H1 (cell line): ENCODE measurements at regions not wholly inside any gene's neighbourhood (a gene's known extent, or its start where the extent isn't known, plus 50 kb on each side); places are given as distances from the start of the nearest gene placed in this dataset.

Experiments used
- CTCF ChIA-PET: fragments of 300-600 bp; sonication (Branson Sonifier 250); formaldehyde crosslinking; loops from one replicate; lab custom pipeline; 2021; ENCODE audit not compliant: partially characterized antibody; lab: Charles Lee
- POLR2A ChIA-PET: fragments of 300-600 bp; sonication (Branson Sonifier 250); formaldehyde crosslinking; loops from one replicate; lab custom pipeline; 2021; ENCODE audit warnings: inconsistent platforms; ENCODE audit not compliant: partially characterized antibody; lab: Charles Lee
- DNase-seq, 2 experiments: peaks; one replicate each; pipeline versions ENCODE4 v3.0.0 to v3.0.0-alpha.2; 2010 to 2022; ENCODE audit warnings: low spot score in 2 of 2, low read depth in 1 of 2, mixed read lengths in 1 of 2
- FAIRE-seq: peaks from 2 replicates; lab custom pipeline; 2011; peaks lifted over from hg19 to GRCh38; lab: Jason Lieb, UNC
- H2AFZ ChIP-seq: 2 replicates; pipeline ENCODE4 v1.8.1; 2012; ENCODE audit warnings: low read length, inconsistent platforms
- H2AK5ac ChIP-seq: 2 replicates; pipeline ENCODE4 v1.6.1; 2013; ENCODE audit warnings: low read depth, low read length
- H2BK120ac ChIP-seq: replicated peaks from 2 replicates; pipeline ENCODE3; 2013; ENCODE audit warnings: low read depth, low read length, inconsistent platforms
- H2BK12ac ChIP-seq: 2 replicates; pipeline ENCODE4 v1.6.1; 2013; ENCODE audit warnings: low read depth, low read length
- H2BK15ac ChIP-seq: 2 replicates; pipeline ENCODE4 v1.6.1; 2013; ENCODE audit warnings: low read length
- H2BK20ac ChIP-seq: 2 replicates; pipeline ENCODE4 v1.6.1; 2013; ENCODE audit warnings: low read length
- H2BK5ac ChIP-seq: 2 replicates; pipeline ENCODE4 v1.6.1; 2013; ENCODE audit warnings: low read depth, low read length
- H3K14ac ChIP-seq: 2 replicates; pipeline ENCODE4 v1.6.1; 2013; ENCODE audit warnings: inconsistent platforms; ENCODE audit not compliant: insufficient read length
- H3K18ac ChIP-seq: 2 replicates; pipeline ENCODE4 v1.6.1; 2013; ENCODE audit warnings: low read length; ENCODE audit errors: extremely low read depth
- H3K23ac ChIP-seq: 2 replicates; pipeline ENCODE4 v1.6.1; 2013; ENCODE audit warnings: inconsistent platforms; ENCODE audit not compliant: insufficient read length
- H3K23me2 ChIP-seq: 2 replicates; pipeline ENCODE4 v1.6.1; 2013; ENCODE audit warnings: low read depth, low read length
- H3K27ac ChIP-seq: 2 replicates; pipeline ENCODE4 v1.6.1; 2011; ENCODE audit warnings: low read depth, low read length, inconsistent platforms
- H3K27me3 ChIP-seq, 4 experiments: replicated peaks in 1 of 4; 1 replicate in 1 of 4; 2 replicates in 3 of 4; pipeline versions ENCODE4 v1.6.1 to v1.8.1; 2011 to 2013; ENCODE audit warnings: low read length in 3 of 4, mild to moderate bottlenecking in 3 of 4, inconsistent platforms in 2 of 4, mixed read lengths in 2 of 4, moderate library complexity in 1 of 4; ENCODE audit not compliant: control insufficient read depth in 3 of 4, insufficient read depth in 3 of 4; ENCODE audit errors: extremely low read depth in 1 of 4
- H3K36me3 ChIP-seq, 4 experiments: 2 replicates each; pipeline versions ENCODE4 v1.6.1 to v1.8.1; 2011 to 2013; ENCODE audit warnings: mild to moderate bottlenecking in 4 of 4, low read length in 3 of 4, moderate library complexity in 2 of 4, control low read depth in 1 of 4, inconsistent platforms in 1 of 4; ENCODE audit not compliant: insufficient read depth in 4 of 4, control insufficient read depth in 2 of 4
- H3K4ac ChIP-seq: replicated peaks from 2 replicates; pipeline ENCODE3; 2013; ENCODE audit warnings: low read length, low read depth, mixed read lengths, inconsistent platforms; ENCODE audit not compliant: insufficient read length
- H3K4me1 ChIP-seq, 4 experiments: replicated peaks in 1 of 4; 1 replicate in 1 of 4; 2 replicates in 3 of 4; pipeline versions ENCODE4 v1.6.1 to v1.8.1; 2011 to 2013; ENCODE audit warnings: low read length in 3 of 4, inconsistent platforms in 2 of 4, mixed read lengths in 1 of 4; ENCODE audit not compliant: insufficient read depth in 4 of 4, control insufficient read depth in 3 of 4
- H3K4me2 ChIP-seq, 2 experiments: 2 replicates each; pipeline versions ENCODE4 v1.6.1 to v1.8.1; 2011 to 2013; ENCODE audit warnings: low read depth in 2 of 2, low read length in 2 of 2, control low read depth in 1 of 2, inconsistent platforms in 1 of 2, mild to moderate bottlenecking in 1 of 2; ENCODE audit not compliant: insufficient read depth in 1 of 2
- H3K4me3 ChIP-seq, 4 experiments: fragments of 200-600, 300-600 bp in 1 of 4; sonication (generic), shearing (Covaris generic), sonication (Bioruptor Twin) in 1 of 4; 2 replicates each; pipeline versions ENCODE4 v1.5.1 to v1.8.1; 2011 to 2016; ENCODE audit warnings: low read length in 4 of 4, low read depth in 3 of 4, control low read depth in 2 of 4, inconsistent platforms in 2 of 4, mild to moderate bottlenecking in 2 of 4, mixed read lengths in 1 of 4, moderate library complexity in 1 of 4; ENCODE audit not compliant: insufficient read depth in 2 of 4; ENCODE audit errors: extremely low read depth in 1 of 4
- H3K56ac ChIP-seq: replicated peaks from 2 replicates; pipeline ENCODE3; 2013; ENCODE audit warnings: low read depth, mild to moderate bottlenecking, mixed read lengths, low read length, inconsistent platforms; ENCODE audit not compliant: insufficient read length
- H3K79me1 ChIP-seq: 2 replicates; pipeline ENCODE4 v1.6.1; 2013; ENCODE audit warnings: low read depth, low read length, control low read depth
- H3K79me2 ChIP-seq, 2 experiments: 2 replicates each; pipeline versions ENCODE4 v1.6.1 to v1.8.1; 2012 to 2013; ENCODE audit warnings: low read length in 2 of 2, mild to moderate bottlenecking in 2 of 2, inconsistent platforms in 1 of 2; ENCODE audit not compliant: insufficient read depth in 2 of 2, control insufficient read depth in 1 of 2
- H3K9ac ChIP-seq, 4 experiments: replicated peaks in 1 of 4; 1 replicate in 1 of 4; 2 replicates in 3 of 4; pipeline versions ENCODE4 v1.6.1 to v1.8.1; 2011 to 2013; ENCODE audit warnings: low read depth in 3 of 4, low read length in 3 of 4, control low read depth in 2 of 4, mild to moderate bottlenecking in 2 of 4, moderate library complexity in 2 of 4, inconsistent platforms in 1 of 4; ENCODE audit errors: extremely low read depth in 1 of 4
- H3K9me3 ChIP-seq, 2 experiments: 2 replicates each; pipeline versions ENCODE4 v1.6.1 to v1.8.1; 2012 to 2013; ENCODE audit warnings: mild to moderate bottlenecking in 2 of 2, moderate library complexity in 2 of 2, control low read depth in 1 of 2, inconsistent platforms in 1 of 2, low read depth in 1 of 2, low read length in 1 of 2, mixed read lengths in 1 of 2; ENCODE audit not compliant: insufficient read depth in 2 of 2
- H4K20me1 ChIP-seq, 2 experiments: replicated peaks in 1 of 2; 2 replicates each; pipeline versions ENCODE3 to v1.8.1; 2011 to 2013; ENCODE audit warnings: inconsistent platforms in 2 of 2, low read length in 2 of 2, mild to moderate bottlenecking in 1 of 2; ENCODE audit not compliant: insufficient read depth in 2 of 2, control insufficient read depth in 1 of 2
- H4K5ac ChIP-seq: 2 replicates; pipeline ENCODE4 v1.6.1; 2013; ENCODE audit warnings: low read length, low read depth, mixed read lengths, inconsistent platforms; ENCODE audit not compliant: insufficient read length
- H4K8ac ChIP-seq: 2 replicates; pipeline ENCODE4 v1.8.0; 2013; ENCODE audit warnings: mild to moderate bottlenecking, moderate library complexity, low read length, inconsistent platforms; ENCODE audit not compliant: insufficient read depth; ENCODE audit errors: extremely low read depth
- H4K91ac ChIP-seq: replicated peaks from 2 replicates; pipeline ENCODE3; 2013; ENCODE audit warnings: low read length, mixed read lengths, inconsistent platforms; ENCODE audit not compliant: insufficient read length
- CREB1 ChIP-seq: IDR thresholded peaks from 2 replicates; pipeline ENCODE4 v1.6.1; 2012; ENCODE audit warnings: inconsistent platforms
- KDM1A ChIP-seq: fragments of 200-600, 300-600 bp; sonication (generic); IDR thresholded peaks from 2 replicates; pipeline ENCODE4 v1.7.1; 2016; ENCODE audit warnings: mild to moderate bottlenecking, low read length, borderline replicate concordance
- SRF ChIP-seq: IDR thresholded peaks from 2 replicates; pipeline ENCODE4 v1.6.1; 2011; ENCODE audit warnings: mild to moderate bottlenecking, low read depth, low read length, moderate library complexity
- TAF7 ChIP-seq: optimal IDR thresholded peaks from 2 replicates; pipeline ENCODE3; 2011; ENCODE audit warnings: low read depth, mild to moderate bottlenecking, inconsistent platforms, low read length, moderate library complexity, borderline replicate concordance
- WGBS, 2 experiments: shearing (Covaris generic) in 1 of 2; methylation state at CpG; one replicate each; pipeline versions ENCODE4 v1.1.6 to v1.1.7; 2013 to 2015; ENCODE audit warnings: low lambda C conversion rate in 2 of 2, mixed read lengths in 2 of 2, inconsistent platforms in 1 of 2, low coverage in 1 of 2, missing lambda C conversion rate in 1 of 2; ENCODE audit not compliant: insufficient replicate concordance in 2 of 2, insufficient coverage in 1 of 2, insufficient read length in 1 of 2; ENCODE audit errors: extremely low coverage in 1 of 2, missing lambda C conversion rate in 1 of 2; 5-methylcytosine and 5-hydroxymethylcytosine counted together

DNA sequence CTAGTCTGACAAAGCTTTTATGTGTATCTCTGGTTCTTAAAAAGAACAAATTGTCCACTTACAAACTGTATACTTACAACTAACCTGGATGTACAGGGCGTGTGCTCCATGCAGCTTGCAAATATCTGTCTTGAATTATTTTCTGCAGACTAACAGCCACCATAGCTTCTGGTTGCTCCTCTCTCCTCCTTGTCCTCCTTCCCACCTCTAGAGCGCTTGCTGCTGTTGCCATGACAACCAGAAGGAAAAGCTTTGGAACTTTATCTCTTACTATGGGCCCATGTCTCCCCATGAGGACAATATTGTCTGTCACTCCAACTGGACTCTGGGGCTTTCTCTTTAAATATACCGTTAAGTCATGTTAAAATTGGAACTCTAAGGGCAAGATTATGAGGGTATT lies 71.5 kb upstream of the DHX40 start:
- no peaks in the 10 kb centered on the region for H3K27me3 ChIP-seq
- POLR2A ChIA-PET, result no interaction called here
- H3K79me2 ChIP-seq, result no peaks in the 10 kb centered on the region
- no peak overlapping the region for H2AK5ac ChIP-seq
- H3K4me1 ChIP-seq, result no peaks in the 10 kb centered on the region
- no peaks in the 10 kb centered on the region for H3K36me3 ChIP-seq
- no peak overlapping the region for H3K9ac ChIP-seq
- no peak overlapping the region for H3K14ac ChIP-seq
- H4K5ac ChIP-seq, result no peak overlapping the region
- TF ChIP-seq SRF, result no peak
- no peak for TF ChIP-seq CREB1
- TF ChIP-seq KDM1A, result no peak
- TF ChIP-seq TAF7, result no peak
- no peak for FAIRE-seq
- H3K4me3 ChIP-seq, result no peak overlapping the region
- H2BK15ac ChIP-seq, result no peak overlapping the region
- no peak overlapping the region for H2BK5ac ChIP-seq
- no peak for DNase-seq
- H2AFZ ChIP-seq, result no peak overlapping the region
- H2BK120ac ChIP-seq, result no peak overlapping the region
- CTCF ChIA-PET, result no interaction called here
- no peak overlapping the region for H4K8ac ChIP-seq
- no peak overlapping the region for H3K18ac ChIP-seq
- H3K23me2 ChIP-seq, result no peaks in the 10 kb centered on the region
- H2BK20ac ChIP-seq, result no peak overlapping the region
- H3K23ac ChIP-seq, result no peak overlapping the region
- H3K79me1 ChIP-seq, result no peaks in the 10 kb centered on the region
- H4K91ac ChIP-seq, result no peak overlapping the region
- H2BK12ac ChIP-seq, result no peak overlapping the region
- no peak overlapping the region for H3K56ac ChIP-seq
- no peak overlapping the region for H3K4me2 ChIP-seq
- H4K20me1 ChIP-seq, result no peaks in the 10 kb centered on the region
- H3K9me3 ChIP-seq, result no peaks in the 10 kb centered on the region
- WGBS, 2 experiments, result 96% methylated on average over 3 of the region's 3 CpGs; no CpG with 5 or more reads in 1 of the 2 experiments
- H3K27ac ChIP-seq, result no peak overlapping the region
- no peak overlapping the region for H3K4ac ChIP-seq
